GM12878 (cell line): ENCODE measurements at regions not wholly inside any gene's neighbourhood (a gene's known extent, or its start where the extent isn't known, plus 50 kb on each side); places are given as distances from the start of the nearest gene placed in this dataset.

ENCODE experiments used
- ATAC-seq: fragments of 200-7000 bp; cut with Tn5 transposase; 3 replicates; pipeline ENCODE4 v1.9.1; 2020; ENCODE audit warnings: mild to moderate bottlenecking, moderate library complexity
- BruUV-seq: library from RNA; stranded (reverse); fragments of 400-500 nt; replicated peaks from 2 replicates; lab custom pipeline; 2021; lab: Mats Ljungman, UMichigan
- CTCF ChIA-PET: fragments of 300-600 bp; sonication (Branson Sonifier 250); formaldehyde crosslinking; extraction: SDS; loops from one replicate; lab custom pipeline; 2021; ENCODE audit warnings: inconsistent platforms; lab: Yijun Ruan, JAX
- POLR2A ChIA-PET: fragments of 350-600 bp; formaldehyde crosslinking; extraction: SDS; loops from one replicate; lab custom pipeline; 2021; ENCODE audit warnings: inconsistent platforms; lab: Charles Lee
- RAD21 ChIA-PET: fragments of 300-600 bp; sonication (Branson Sonifier 250); formaldehyde crosslinking; loops from one replicate; lab custom pipeline; 2023; ENCODE audit warnings: antibody characterized with exemption; ENCODE audit not compliant: unreplicated experiment; lab: Charles Lee
- SMC1A ChIA-PET: fragments of 300-600 bp; sonication (Branson Sonifier 250); formaldehyde crosslinking; loops from one replicate; lab custom pipeline; 2023; ENCODE audit not compliant: unreplicated experiment, uncharacterized antibody; lab: Charles Lee
- DNase-seq: peaks from one replicate; pipeline ENCODE4 v3.0.0-alpha.2; 2011; ENCODE audit warnings: low read depth, low spot score
- FAIRE-seq: peaks from 3 replicates; lab custom pipeline; 2011; peaks lifted over from hg19 to GRCh38; lab: Jason Lieb, UNC
- H2AFZ ChIP-seq: 2 replicates; pipeline ENCODE4 v1.6.0; 2011; ENCODE audit warnings: low read depth, low read length, control low read depth; ENCODE audit not compliant: control insufficient read depth
- H3K27ac ChIP-seq: 2 replicates; pipeline ENCODE4 v1.5.1; 2011; ENCODE audit warnings: control low read depth; ENCODE audit not compliant: control insufficient read depth, insufficient read depth
- H3K27me3 ChIP-seq, 2 experiments: replicated peaks in 1 of 2; 2 replicates each; pipeline versions ENCODE4 v1.6.0 to v1.6.1; 2011; ENCODE audit warnings: low read length in 1 of 2; ENCODE audit not compliant: control insufficient read depth in 2 of 2, insufficient read depth in 2 of 2
- H3K36me3 ChIP-seq, 2 experiments: 2 replicates each; pipeline ENCODE4 v1.5.1; 2011; ENCODE audit warnings: low read length in 1 of 2; ENCODE audit not compliant: control insufficient read depth in 2 of 2, insufficient read depth in 2 of 2
- H3K4me1 ChIP-seq: 2 replicates; pipeline ENCODE4 v1.6.1; 2011; ENCODE audit warnings: mild to moderate bottlenecking, low read length, moderate library complexity, mixed read lengths; ENCODE audit not compliant: control insufficient read depth, insufficient read depth
- H3K4me2 ChIP-seq: 2 replicates; pipeline ENCODE4 v1.6.0; 2011; ENCODE audit warnings: control low read depth; ENCODE audit not compliant: control insufficient read depth, insufficient read depth
- H3K4me3 ChIP-seq: fragments of 200-600 bp; sonication (generic); 2 replicates; pipeline ENCODE4 v1.5.1; 2016
- H3K79me2 ChIP-seq: 2 replicates; pipeline ENCODE4 v1.6.0; 2011; ENCODE audit warnings: low read length; ENCODE audit not compliant: control insufficient read depth, insufficient read depth
- H3K9ac ChIP-seq: 2 replicates; pipeline ENCODE4 v1.8.0; 2011; ENCODE audit warnings: low read length, control low read depth, mixed read lengths; ENCODE audit not compliant: control insufficient read depth, insufficient read depth
- H3K9me3 ChIP-seq: replicated peaks from 3 replicates; pipeline ENCODE4 v1.5.1; 2011; ENCODE audit warnings: mild to moderate bottlenecking, low read length; ENCODE audit not compliant: control insufficient read depth, insufficient read depth
- H4K20me1 ChIP-seq: 2 replicates; pipeline ENCODE4 v1.6.0; 2011; ENCODE audit not compliant: control insufficient read depth, insufficient read depth
- ASH2L ChIP-seq: fragments of 300-600, 200-600 bp; sonication (generic); IDR thresholded peaks from 2 replicates; pipeline ENCODE4 v1.6.1; 2017; ENCODE audit warnings: low read depth, mild to moderate bottlenecking, borderline replicate concordance
- BHLHE40 ChIP-seq, 2 experiments: fragments of 450-650 bp in 1 of 2; IDR thresholded peaks; 2 replicates each; pipeline ENCODE4 v1.6.1; 2011 to 2017; ENCODE audit warnings: low read depth in 2 of 2, borderline replicate concordance in 1 of 2, improper control_type of control experiment in 1 of 2, low read length in 1 of 2, mild to moderate bottlenecking in 1 of 2
- EED ChIP-seq: sonication (generic); IDR thresholded peaks from 2 replicates; pipeline ENCODE4 v1.6.1; 2016; ENCODE audit warnings: antibody characterized with exemption, low read depth
- IRF4 ChIP-seq: IDR thresholded peaks from 2 replicates; pipeline ENCODE4 v1.6.1; 2011; ENCODE audit warnings: low read depth, low read length
- KDM1A ChIP-seq: fragments of 200-600 bp; sonication (generic); IDR thresholded peaks from 2 replicates; pipeline ENCODE4 v1.6.1; 2016; ENCODE audit warnings: borderline replicate concordance
- MAX ChIP-seq: IDR thresholded peaks from 2 replicates; pipeline ENCODE4 v1.6.1; 2012; ENCODE audit warnings: low read depth, low read length, improper control_type of control experiment
- MYB ChIP-seq: fragments of 150-350 bp; IDR thresholded peaks from 2 replicates; pipeline ENCODE4 v1.6.1; 2014; ENCODE audit warnings: mild to moderate bottlenecking, low read depth, low read length, borderline replicate concordance
- RAD21 ChIP-seq: IDR thresholded peaks from 2 replicates; pipeline ENCODE4 v1.6.1; 2011; ENCODE audit warnings: mild to moderate bottlenecking, low read depth, low read length, moderate library complexity; ENCODE audit not compliant: insufficient read depth
- STAT1 ChIP-seq: fragments of 450-650 bp; conservative IDR thresholded peaks from 2 replicates; pipeline ENCODE4 v1.6.1; 2014; ENCODE audit warnings: antibody characterized with exemption, mild to moderate bottlenecking
- USF2 ChIP-seq: IDR thresholded peaks from 2 replicates; pipeline ENCODE4 v1.6.1; 2011; ENCODE audit warnings: low read depth, low read length, improper control_type of control experiment, borderline replicate concordance
- ZBED1 ChIP-seq: IDR thresholded peaks from 2 replicates; pipeline ENCODE4 v1.6.1; 2016; ENCODE audit warnings: borderline replicate concordance
- ZNF622 ChIP-seq: fragments of 450-650 bp; IDR thresholded peaks from 2 replicates; pipeline ENCODE4 v1.6.1; 2017; ENCODE audit warnings: mild to moderate bottlenecking, inconsistent platforms
- WGBS: methylation state at CpG from one replicate; pipeline ENCODE4 v1.1.6; 2016; ENCODE audit warnings: low lambda C conversion rate; ENCODE audit not compliant: insufficient replicate concordance, insufficient coverage; ENCODE audit errors: missing lambda C conversion rate; 5-methylcytosine and 5-hydroxymethylcytosine counted together
- in situ Hi-C: fragments of 300-500 bp; cut with MboI; formaldehyde crosslinking; loops from 9 replicates; pipeline ENCODE4 v1.14.3; 2018; ENCODE audit warnings: mixed read lengths
- intact Hi-C: fragments of 100-400 bp; cut with micrococcal nuclease; formaldehyde crosslinking; loops from one replicate; pipeline ENCODE4 v1.14.2; 2022; ENCODE audit not compliant: unreplicated experiment
- TF ChIP-seq, protein P1 (sequence below): IDR thresholded peaks from 2 replicates; pipeline ENCODE4 v1.6.1; 2011; ENCODE audit warnings: borderline replicate concordance, low read depth, mild to moderate bottlenecking, moderate library complexity, mixed read lengths, low read length; ENCODE audit not compliant: insufficient read depth; ENCODE audit errors: extremely low read length
- TF ChIP-seq, protein P2 (sequence below): IDR thresholded peaks from 2 replicates; pipeline ENCODE4 v1.6.1; 2011; ENCODE audit warnings: low read depth, mild to moderate bottlenecking, low read length, moderate library complexity, borderline replicate concordance; ENCODE audit errors: extremely low read depth
- TF ChIP-seq, protein P3 (sequence below): fragments of 450-650 bp; IDR thresholded peaks from 2 replicates; pipeline ENCODE4 v1.6.1; 2018; ENCODE audit warnings: mild to moderate bottlenecking, low read depth, moderate library complexity; ENCODE audit not compliant: partially characterized antibody
- TF ChIP-seq, protein P4 (sequence below): fragments of 150-350 bp; IDR thresholded peaks from 2 replicates; pipeline ENCODE4 v1.6.1; 2016; ENCODE audit warnings: low read depth, low read length

DNA sequence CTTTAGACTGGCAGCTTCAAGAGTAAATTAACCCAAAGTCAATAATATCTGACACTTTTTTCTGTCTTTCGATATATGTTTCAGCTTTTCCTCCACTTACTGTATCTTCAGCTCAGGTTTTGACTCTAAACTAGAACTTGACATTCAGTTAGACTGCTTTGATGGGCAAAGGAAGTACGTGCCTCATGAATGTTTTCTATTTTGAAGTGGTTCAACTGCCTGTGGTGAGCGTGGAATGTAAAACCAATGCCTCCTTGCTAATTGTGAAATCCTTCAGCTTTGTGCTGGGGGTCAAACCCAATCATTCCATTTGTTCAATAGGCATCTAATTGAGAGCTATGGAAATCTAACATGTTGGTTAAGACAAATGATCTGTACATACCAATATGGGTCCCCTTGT is 857.0 kb upstream of the HTR2C start:
- 2% methylated on average over 3 of the region's 3 CpGs for WGBS
- Histone ChIP-seq H3K79me2 (no peaks in the 10 kb centered on the region), H4K20me1 (no peaks in the 10 kb centered on the region), H3K27ac (no peak overlapping the region), H3K4me1 (no peaks in the 10 kb centered on the region), H3K9me3 (no peaks in the 10 kb centered on the region), H3K27me3 (no peaks in the 10 kb centered on the region), H3K9ac (no peak overlapping the region), H3K4me3 (no peak overlapping the region), H3K36me3 (no peaks in the 10 kb centered on the region), H2AFZ (no peak overlapping the region), H3K4me2 (no peak overlapping the region)
- ATAC-seq (no peak), FAIRE-seq (no peak), DNase-seq (no peak)
- SMC1A ChIA-PET = interaction anchor here (0.8 to 1.4 kb wide), 2 partner anchors 19 to 104 kb away, joined by 3 read pairs; no protein-coding TSS in a partner anchor
- in situ Hi-C loops (no loop called here), intact Hi-C loops (no loop called here)
- CTCF ChIA-PET = no interaction called here
- POLR2A ChIA-PET = no interaction called here
- RAD21 ChIA-PET = interaction anchor here (1.1 kb wide), 1 partner anchor 16 kb away, joined by 3 read pairs; no protein-coding TSS in a partner anchor
- BruUV-seq = no TSS peak
- TF ChIP-seq ZNF622 (no peak), STAT1 (no peak), USF2 (no peak), ZBED1 (no peak), MYB (no peak), ASH2L (no peak), RAD21 (no peak), IRF4 (no peak), EED (no peak), BHLHE40 (IDR thresholded peaks at IDR 0.05; ENCODE audit: borderline replicate concordance in 1 of 2, low read depth in 2 of 2, low read length in 1 of 2) (no peak), MAX (no peak), KDM1A (no peak)
- TF ChIP-seq, protein P1, sequence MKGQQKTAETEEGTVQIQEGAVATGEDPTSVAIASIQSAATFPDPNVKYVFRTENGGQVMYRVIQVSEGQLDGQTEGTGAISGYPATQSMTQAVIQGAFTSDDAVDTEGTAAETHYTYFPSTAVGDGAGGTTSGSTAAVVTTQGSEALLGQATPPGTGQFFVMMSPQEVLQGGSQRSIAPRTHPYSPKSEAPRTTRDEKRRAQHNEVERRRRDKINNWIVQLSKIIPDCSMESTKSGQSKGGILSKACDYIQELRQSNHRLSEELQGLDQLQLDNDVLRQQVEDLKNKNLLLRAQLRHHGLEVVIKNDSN = no peak
- TF ChIP-seq, protein P2, sequence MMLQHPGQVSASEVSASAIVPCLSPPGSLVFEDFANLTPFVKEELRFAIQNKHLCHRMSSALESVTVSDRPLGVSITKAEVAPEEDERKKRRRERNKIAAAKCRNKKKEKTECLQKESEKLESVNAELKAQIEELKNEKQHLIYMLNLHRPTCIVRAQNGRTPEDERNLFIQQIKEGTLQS = no peak
- TF ChIP-seq, protein P3, sequence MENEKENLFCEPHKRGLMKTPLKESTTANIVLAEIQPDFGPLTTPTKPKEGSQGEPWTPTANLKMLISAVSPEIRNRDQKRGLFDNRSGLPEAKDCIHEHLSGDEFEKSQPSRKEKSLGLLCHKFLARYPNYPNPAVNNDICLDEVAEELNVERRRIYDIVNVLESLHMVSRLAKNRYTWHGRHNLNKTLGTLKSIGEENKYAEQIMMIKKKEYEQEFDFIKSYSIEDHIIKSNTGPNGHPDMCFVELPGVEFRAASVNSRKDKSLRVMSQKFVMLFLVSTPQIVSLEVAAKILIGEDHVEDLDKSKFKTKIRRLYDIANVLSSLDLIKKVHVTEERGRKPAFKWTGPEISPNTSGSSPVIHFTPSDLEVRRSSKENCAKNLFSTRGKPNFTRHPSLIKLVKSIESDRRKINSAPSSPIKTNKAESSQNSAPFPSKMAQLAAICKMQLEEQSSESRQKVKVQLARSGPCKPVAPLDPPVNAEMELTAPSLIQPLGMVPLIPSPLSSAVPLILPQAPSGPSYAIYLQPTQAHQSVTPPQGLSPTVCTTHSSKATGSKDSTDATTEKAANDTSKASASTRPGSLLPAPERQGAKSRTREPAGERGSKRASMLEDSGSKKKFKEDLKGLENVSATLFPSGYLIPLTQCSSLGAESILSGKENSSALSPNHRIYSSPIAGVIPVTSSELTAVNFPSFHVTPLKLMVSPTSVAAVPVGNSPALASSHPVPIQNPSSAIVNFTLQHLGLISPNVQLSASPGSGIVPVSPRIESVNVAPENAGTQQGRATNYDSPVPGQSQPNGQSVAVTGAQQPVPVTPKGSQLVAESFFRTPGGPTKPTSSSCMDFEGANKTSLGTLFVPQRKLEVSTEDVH = no peak
- TF ChIP-seq, protein P4, sequence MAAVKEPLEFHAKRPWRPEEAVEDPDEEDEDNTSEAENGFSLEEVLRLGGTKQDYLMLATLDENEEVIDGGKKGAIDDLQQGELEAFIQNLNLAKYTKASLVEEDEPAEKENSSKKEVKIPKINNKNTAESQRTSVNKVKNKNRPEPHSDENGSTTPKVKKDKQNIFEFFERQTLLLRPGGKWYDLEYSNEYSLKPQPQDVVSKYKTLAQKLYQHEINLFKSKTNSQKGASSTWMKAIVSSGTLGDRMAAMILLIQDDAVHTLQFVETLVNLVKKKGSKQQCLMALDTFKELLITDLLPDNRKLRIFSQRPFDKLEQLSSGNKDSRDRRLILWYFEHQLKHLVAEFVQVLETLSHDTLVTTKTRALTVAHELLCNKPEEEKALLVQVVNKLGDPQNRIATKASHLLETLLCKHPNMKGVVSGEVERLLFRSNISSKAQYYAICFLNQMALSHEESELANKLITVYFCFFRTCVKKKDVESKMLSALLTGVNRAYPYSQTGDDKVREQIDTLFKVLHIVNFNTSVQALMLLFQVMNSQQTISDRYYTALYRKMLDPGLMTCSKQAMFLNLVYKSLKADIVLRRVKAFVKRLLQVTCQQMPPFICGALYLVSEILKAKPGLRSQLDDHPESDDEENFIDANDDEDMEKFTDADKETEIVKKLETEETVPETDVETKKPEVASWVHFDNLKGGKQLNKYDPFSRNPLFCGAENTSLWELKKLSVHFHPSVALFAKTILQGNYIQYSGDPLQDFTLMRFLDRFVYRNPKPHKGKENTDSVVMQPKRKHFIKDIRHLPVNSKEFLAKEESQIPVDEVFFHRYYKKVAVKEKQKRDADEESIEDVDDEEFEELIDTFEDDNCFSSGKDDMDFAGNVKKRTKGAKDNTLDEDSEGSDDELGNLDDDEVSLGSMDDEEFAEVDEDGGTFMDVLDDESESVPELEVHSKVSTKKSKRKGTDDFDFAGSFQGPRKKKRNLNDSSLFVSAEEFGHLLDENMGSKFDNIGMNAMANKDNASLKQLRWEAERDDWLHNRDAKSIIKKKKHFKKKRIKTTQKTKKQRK = no peak
